OCI-M2 (cell line): ENCODE measurements at regions not wholly inside any gene's neighbourhood (a gene's known extent, or its start where the extent isn't known, plus 50 kb on each side); places are given as distances from the start of the nearest gene placed in this dataset.

ENCODE experiments used
- DNase-seq: peaks from one replicate; lab custom pipeline; 2025; ENCODE audit not compliant: unreplicated experiment; lab: John Stamatoyannopoulos, UW

DNA sequence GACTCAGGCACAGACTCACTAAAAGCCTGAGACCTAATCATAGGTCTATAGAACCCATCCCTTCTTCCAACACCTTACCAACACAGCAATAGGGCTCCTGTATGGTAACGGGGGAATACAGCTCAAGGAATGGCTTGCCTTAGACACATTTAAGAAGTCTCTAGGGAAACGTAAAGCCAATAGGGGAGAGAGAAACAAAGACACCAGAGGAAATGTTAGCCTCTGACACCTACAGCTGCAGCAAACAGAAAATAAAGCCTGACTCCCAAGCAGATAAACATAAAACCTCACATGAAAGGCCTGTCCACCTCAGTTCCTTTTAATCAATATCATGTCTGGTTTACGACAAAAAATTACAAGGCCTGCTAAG is 51.1 kb upstream of the NCOA1 start:
- DNase-seq, result no peak

DNA sequence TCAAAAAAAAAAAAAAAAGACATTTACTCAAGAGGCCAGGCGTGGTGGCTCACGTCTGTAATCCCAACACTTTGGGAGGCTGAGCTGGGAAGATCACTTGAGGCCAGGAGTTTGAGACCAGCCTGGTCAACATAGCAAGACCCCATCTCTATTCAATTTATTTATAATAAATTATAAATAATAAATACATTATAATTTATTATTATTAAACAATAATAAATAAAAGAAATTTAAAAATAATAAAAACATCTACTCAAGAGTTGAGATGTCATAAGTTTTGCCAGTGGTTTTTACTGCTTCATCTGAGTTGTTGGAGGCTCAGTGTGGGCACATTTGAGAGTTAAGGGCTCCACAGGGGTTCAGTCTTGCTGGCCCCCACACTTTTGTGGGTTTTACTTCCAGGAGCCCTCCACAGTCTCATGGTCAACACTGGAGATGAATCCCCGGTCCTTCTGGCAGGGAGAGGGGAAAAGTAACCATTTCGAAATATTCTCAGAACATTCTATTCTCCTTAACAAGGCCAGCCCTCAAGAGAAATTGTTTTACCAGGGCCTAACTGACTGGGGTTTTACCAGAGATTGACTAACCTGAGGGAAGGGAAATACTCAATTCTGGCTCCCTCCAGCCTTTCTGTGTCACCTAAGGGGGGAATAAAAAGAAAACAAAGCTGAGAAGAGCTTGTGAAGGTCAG is 51.6 kb upstream of the NCOA1 start:
- DNase-seq, result no peak

- DNase-seq, result no peak
These were observed 52.9 kb upstream of the NCOA1 start for GRCh38 chr2:24438106-24438505.

- DNase-seq, result no peak
These were observed 55.4 kb upstream of the NCOA1 start for GRCh38 chr2:24435391-24436316.

GRCh38 chr2:24434541-24434940 is 56.5 kb upstream of the NCOA1 start:
- DNase-seq, result no peak

DNA sequence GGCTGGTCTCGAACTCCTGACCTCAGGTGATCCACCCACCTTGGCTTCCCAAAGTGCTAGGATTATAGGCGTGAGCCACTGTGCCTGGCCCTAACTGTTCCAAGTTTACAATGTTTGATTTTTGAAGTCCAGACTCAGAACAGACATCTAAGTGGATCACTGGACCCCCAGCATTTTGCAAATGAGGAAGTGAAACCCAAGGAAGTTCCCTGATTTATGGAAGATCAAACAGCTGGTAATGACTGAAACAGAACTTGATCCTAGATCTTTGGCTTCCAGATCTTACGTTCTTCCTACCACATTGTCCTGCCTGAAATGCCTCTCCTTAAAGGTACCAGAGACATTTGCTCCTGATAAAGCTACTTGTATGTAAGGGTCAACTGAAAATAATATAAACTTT is 58.3 kb upstream of the NCOA1 start:
- DNase-seq, result no peak

DNA sequence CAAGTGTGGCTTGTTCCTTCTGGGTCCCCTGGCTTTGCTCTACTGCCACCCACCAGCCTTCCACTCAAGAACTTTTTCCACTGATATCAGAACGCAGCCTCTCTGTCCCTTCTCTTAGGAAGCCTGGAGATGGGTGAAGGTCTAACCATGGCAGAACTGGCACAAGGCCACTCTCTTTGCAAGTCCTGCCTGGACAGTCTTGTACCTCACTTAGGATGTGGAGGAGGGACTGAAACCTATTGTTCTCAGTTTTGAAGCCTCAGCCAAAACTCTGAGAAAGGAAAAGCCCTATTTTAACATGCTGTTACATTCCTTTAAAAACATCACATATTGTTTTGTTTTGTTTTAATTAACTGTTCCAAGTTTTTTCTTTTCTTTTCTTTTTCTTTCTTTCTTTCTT is 58.9 kb upstream of the NCOA1 start:
- DNase-seq, result no peak

GRCh38 chr2:24429197-24430074 is 61.6 kb upstream of the NCOA1 start:
- no peak for DNase-seq

DNA sequence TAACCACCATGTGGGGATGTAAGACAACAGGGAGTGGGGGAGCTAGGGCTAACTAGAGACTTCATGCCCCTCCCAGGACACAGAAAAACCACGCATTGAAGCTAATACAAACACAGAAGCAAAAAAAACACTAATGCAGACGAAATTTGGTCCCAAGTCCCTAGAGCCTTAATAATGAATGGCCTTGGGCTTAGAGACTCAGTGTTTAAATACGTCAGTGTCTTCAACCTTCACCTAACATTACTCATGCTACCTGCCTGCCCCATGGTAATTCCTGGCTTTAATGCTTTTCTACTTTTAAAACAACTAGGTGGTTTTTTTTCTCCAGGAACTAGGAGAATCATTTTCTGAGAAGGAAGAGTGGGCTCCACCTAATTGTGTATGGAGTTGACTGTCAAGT is 64.1 kb upstream of the ITSN2 start:
- DNase-seq, result no peak

DNA sequence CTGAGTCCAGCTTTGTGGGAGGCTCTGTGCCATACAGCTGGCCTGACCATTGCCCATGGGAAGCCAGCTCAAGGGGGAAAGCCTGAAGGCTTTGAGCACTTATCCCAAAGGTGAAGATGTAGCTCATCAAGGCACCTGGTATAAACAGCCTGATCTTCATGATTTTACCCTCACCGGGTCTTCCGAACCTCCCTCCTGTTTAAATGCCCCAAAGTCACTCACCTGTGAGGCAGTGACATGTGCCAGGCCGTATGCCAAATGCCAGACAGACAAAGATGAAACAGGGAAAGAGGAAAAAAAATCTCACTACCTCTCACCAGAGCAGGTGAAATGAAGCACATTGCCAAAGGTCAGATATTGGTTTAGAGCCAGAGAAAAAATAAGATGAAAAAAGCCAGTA is 62.8 kb upstream of the ITSN2 start:
- DNase-seq, result no peak

DNA sequence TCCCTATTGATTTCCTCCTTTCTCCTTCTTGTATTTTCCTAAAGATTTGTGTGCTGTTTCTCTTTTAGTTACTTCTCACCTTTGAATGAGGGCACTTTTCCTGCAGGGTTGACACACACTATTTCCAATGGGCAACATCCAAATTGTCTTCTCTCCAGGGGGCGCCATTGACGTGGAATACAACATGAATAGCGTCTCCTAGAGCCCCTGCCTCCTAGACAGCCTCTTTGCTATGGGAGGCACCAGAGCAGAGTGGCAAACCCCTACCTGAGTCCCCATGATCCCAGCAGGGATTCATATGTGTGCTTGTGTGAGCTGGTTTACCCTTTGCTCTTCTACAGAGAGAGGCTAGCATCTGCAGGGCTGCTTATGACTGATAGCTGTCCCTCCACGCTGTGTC is 61.3 kb upstream of the ITSN2 start:
- no peak for DNase-seq

GRCh38 chr2:24420373-24420772 is 60.0 kb upstream of the ITSN2 start:
- no peak for DNase-seq

DNA sequence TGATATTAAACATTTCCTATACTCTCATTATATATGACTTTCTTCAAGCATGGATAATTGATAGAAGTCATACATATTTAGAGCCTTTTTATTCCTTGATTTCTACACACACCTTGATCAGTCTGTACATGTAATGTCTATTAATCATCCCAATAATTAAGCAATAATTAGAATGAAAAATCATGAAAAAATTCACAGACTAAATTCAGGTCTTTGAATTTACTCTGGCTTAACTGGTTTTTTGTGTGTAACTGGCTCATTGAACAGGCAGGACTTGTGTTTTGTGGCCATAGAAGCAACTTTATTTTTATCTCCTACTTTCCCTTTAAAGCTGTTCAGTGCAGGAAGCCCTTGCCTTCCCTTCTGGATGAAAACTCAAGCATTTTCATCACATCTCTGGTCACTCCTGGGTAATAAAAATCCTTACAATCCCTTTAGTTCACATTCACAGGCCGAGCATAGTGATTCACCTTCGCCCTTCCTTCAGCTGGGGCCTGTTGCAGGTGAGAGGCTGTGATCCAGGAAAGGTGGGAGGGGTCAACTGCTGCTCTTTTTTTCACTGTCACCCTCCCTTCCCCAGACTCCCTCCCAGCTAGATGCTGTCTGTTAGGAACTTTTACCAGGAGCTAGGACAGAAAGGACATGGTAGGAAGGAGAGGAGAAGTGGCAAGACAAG is 58.0 kb upstream of the ITSN2 start:
- no peak for DNase-seq

DNA sequence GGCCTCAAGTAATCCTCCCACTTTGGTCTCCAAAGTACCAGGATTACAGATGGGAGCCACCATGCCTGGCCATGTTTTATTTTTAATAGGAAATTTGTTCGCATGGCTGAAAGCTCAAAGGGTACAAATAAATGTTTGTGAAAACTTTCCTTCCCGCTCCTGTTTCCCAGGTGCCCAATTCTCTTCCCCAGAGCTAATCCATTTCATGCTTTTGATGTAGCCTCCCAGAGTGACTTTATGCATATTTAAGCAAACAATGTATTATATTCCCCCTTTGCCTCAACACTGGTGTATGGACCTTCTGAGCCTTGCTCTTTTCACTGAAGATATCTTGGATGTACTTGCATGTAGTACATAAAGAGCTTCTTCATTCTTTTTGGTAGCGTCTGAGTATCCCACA is 52.5 kb upstream of the ITSN2 start:
- DNase-seq, result no peak

DNA sequence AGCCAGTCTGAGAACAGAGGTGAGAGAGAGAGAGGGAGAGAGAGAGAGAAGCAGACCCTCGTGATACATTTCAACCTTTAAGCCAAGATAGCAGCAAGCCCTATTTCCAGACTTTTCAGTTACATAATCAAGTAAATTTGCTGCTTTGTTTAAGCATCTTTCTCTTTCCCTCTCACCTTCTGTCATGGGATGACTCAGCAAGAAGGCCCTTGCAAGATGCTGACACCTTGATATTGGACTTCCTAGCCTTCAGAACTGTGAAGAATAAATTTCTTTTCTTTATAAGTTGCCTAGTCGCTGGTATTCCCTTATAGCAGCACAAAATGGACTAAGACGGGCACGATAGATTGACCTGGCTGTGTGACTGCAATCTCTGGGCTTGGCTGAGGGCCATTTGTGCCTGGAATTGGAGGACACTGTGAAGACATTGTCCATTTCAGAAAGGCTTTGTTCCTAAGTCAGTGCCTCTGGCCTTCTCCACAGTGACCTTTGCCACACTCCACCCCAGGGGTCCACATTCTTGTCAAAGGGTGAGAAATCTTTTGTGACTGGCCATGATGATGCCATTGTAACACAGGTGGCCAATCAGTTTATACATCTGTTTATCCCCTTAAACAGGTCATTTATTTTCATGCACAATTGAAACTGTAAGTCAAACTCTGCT is 51.3 kb upstream of the ITSN2 start:
- DNase-seq, result no peak

- no peak for DNase-seq
These were observed 50.6 kb upstream of the ITSN2 start for GRCh38 chr2:24410976-24411375.

DNA sequence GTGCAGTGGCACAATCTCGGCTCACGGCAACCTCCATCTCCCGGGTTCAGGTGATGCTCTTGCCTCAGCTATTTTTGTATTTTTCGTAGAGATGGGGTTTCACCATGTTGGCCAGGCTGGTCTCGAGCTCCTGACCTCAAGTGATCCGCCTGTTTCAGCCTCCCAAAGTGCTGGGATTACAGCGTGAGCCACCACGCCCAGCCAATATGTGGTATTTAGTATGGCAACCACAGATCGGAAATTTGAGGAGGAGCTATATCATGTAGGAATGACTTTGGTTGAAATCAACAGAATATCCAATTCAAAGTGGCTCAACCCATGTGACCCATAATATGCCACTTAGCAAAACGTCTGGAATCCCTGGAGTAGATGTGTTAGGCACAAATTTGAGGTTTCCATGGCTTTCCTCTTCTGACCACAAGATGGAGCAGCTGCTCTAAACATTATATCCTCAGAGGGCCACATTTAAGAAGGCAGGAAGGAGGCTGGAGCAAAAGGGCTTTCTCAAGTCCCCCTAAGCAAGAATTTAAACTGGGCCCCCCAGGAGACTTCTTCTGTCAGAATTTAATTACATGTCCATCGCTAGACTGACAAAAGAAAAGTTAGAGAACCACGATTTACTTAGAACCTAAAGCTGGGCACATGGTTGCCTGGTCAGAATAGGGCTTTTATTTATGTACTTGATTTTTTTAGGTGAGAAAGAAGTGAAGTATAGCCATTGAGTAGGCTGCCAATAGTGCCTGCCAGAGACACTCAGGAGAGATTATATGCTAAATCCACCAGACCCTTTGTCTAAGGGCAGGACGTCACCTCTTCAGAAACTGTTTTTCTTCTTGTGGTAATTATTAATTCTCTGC is 49.6 kb upstream of the ITSN2 start:
- DNase-seq, result peak; percentile 21
